GM10266 (cell line): ENCODE measurements at regions not wholly inside any gene's neighbourhood (a gene's known extent, or its start where the extent isn't known, plus 50 kb on each side); places are given as distances from the start of the nearest gene placed in this dataset.

Experiments
- DNase-seq: peaks from one replicate; pipeline ENCODE4 v3.0.0; 2012; ENCODE audit errors: extremely low spot score
- CTCF ChIP-seq: IDR thresholded peaks from 2 replicates; pipeline ENCODE4 v1.5.1; 2012; ENCODE audit warnings: mild to moderate bottlenecking, low read depth; ENCODE audit not compliant: control insufficient read depth, insufficient read depth; ENCODE audit errors: missing control alignments

DNA sequence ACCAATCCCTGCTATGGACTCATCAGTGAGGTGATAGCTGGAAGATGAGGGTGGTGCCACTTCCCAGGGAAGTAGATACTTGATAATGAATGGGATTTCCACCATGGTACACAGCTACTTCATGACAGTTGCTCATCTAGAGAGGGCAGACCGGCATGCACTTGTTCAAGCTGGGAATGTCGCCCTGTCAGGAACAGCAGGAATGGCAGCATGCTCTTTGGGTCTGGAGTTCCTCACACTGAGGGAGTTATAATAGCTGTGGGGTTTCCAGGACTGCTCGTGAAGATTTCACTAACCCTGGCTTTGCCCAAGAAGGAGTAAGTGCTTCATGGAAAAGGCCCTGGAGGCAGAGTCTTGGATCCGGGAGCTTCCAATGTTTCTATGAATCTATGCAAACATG, 129.2 kb downstream of the PSMG1 start:
- no peak for DNase-seq
- no peak for TF ChIP-seq CTCF

- TF ChIP-seq CTCF = no peak
- no peak for DNase-seq
These were observed 130.1 kb downstream of the PSMG1 start for GRCh38 chr21:39053126-39053525.

DNA sequence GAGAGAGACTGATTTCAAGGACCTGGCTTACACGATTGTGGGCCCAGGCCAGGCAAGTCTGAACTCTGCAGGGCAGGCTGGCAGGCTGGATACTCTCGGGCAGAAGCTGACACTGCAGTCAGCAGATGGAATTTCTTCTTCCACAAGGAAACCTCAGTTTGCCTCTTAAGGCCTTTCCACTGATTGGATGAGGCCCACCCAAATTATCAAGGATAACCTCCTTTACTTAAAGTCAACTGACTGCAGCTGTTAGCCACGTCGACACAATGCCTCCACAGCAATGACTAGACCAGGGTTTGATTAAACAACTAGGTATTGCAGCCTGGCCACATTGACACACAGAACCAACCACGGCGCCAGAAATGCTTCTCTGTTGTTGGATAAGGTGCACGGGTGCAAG, 130.5 kb downstream of the PSMG1 start:
- DNase-seq = no peak
- no peak for TF ChIP-seq CTCF

GRCh38 chr21:39051588-39051949, 131.7 kb downstream of the PSMG1 start:
- TF ChIP-seq CTCF = no peak
- DNase-seq = no peak

DNA sequence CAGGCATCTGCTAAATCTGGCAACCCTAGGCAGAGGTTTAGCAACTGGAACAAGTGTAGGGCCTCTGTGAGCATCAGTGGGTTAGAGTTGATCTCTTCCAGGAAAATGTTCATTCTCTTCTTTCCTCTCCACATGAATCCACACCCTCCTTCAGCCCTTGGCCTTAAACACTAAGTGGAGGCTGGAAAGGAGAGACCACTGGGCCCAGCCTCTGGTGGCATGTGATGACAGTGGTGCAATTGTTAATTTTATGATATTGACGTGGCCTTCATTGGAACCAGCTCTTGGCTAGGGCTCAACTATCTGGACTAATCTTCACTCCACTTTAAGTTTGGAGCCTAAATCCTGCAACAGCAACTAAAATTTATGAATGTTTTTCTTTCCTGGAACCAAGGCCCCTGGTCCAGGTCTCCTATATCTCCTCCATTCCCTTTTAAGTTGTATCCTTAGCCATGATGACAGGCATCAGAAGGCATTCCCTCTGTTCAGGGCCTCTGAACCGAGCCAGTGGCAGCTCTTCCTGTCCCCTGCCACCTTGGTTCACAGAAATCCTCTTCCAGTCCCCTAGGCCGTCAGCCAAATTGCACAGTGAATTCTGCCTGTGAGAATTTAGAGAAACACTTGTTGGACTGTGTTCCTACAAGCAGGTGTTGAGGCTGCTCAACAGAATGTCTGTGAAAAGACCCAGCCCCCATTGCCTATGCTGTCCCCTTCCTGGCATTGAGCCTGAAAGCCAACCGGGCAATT, 132.2 kb downstream of the PSMG1 start:
- TF ChIP-seq CTCF = no peak

DNA sequence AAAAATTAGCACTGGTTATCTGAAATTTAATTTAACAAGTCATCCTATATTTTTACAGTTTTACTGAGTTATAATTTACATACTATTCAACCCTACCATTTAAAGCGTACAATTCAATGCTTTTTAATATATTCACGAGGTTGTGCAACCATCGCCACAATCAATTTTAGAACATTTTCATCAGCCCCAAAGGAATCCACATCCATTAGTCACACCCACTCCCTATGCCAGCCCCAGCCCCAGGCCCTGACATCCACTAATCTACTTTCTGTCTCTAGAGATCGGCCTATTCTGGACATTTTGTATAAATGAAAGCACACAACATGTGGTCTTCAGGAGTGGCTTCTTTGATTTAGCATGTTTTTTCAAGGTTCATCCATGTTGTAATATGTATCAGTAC, 134.7 kb downstream of the PSMG1 start:
- no peak for DNase-seq
- TF ChIP-seq CTCF = no peak

More for the DNA sequence above, 132.2 kb downstream of the PSMG1 start:
- DNase-seq = no peak

DNA sequence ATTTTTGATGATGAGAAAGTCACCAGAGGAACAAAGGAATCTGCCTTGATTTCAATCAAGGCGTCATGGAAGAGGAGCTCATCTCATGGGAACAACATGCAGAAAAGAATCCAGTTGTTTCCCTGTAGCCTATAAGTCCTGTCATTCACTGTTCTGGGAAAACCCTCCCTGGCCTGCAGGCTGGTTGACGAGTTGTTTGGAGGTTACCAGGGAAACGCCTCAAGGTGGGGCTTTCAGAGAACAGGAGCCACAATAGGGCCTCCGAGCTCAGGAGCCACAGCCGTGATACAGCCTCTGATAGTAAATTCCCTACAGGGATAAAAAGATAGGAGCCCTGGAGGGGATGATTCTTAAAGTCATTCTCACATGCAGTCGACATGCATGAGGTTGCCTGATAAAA, 135.2 kb downstream of the PSMG1 start:
- no peak for DNase-seq
- TF ChIP-seq CTCF = no peak
